ENCODE measurements at regions not wholly inside any gene's neighbourhood (a gene's known extent, or its start where the extent isn't known, plus 50 kb on each side); places are given as distances from the start of the nearest gene placed in this dataset.
A peak's percentile ranks its signal among the peaks of the same experiment; 100 is the strongest.

DNA sequence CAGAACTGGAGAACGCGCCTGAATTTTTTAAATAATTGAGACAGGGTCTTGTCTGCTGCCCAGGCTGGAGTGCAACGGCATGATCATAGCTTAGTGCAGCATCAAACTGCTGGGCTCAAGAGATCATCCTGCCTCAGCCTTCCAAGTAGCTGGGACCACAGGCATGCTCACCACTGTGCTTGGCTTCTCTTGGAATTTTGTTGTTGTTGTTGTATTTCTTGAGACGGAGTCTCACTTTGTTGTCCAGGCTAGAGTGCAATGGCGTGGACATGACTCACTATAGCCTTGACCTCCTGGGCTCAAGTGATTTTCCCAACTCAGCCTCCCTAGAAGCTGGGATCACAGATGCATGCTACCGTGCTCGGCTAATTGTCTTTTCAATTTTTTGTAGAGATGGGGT is 58.4 kb upstream of the DAB2IP start:
- Mint-ChIP-seq H3K9me3 (peaks cover 15% of the 10 kb centered on the region), H3K27me3 (ENCODE audit: insufficient read depth) (peaks cover 49% of the 10 kb centered on the region)

DNA sequence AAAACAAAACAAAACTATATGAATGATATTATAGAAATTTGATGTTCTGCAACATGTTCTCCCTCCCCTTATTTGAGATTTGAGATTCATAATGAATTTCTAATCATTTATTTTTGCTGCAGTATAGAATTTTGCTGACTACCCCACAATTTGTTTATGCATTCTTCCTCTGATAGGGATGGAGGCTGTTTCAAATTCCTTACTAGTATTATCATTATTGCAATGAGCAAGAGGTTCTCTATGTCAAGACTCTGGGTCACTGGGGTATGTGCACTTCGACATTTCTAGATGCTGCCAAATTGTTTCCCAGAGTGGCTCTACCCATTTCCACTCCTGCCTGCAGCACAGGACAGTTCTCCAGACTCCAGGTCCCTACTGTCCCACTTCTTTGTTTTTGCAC is 54.9 kb upstream of the DAB2IP start:
- WGBS, 2 experiments (ENCODE audit: insufficient coverage in 1 of 2, insufficient read length in 1 of 2), result 89 to 100% methylated on average over 1 of the region's 1 CpG
- peaks cover 4% of the 10 kb centered on the region for H3K4me1 Mint-ChIP-seq
- Histone ChIP-seq H3K9ac (ENCODE audit: extremely low read depth, low read length, poor library complexity, severe bottlenecking) (no peak overlapping the region), H3K27me3 (ENCODE audit: control insufficient read depth, insufficient read depth, low read length, poor library complexity, severe bottlenecking) (peaks cover 13% of the 10 kb centered on the region), H3K36me3 (ENCODE audit: control insufficient read depth, insufficient read depth, low read length) (no peaks in the 10 kb centered on the region), H3K4me3 (ENCODE audit: low read length) (no peak overlapping the region), H3K9me3 (ENCODE audit: control insufficient read depth, low read length) (peaks cover 13% of the 10 kb centered on the region), H3K4me1 (ENCODE audit: control insufficient read depth, insufficient read depth, low read length) (peaks cover 11% of the 10 kb centered on the region), H3K27ac (ENCODE audit: low read depth, low read length) (no peak overlapping the region)
- H3K36me3 Mint-ChIP-seq (ENCODE audit: low read depth), result no peaks in the 10 kb centered on the region
- H3K27ac Mint-ChIP-seq, result no peak overlapping the region
- TF ChIP-seq, protein P1, sequence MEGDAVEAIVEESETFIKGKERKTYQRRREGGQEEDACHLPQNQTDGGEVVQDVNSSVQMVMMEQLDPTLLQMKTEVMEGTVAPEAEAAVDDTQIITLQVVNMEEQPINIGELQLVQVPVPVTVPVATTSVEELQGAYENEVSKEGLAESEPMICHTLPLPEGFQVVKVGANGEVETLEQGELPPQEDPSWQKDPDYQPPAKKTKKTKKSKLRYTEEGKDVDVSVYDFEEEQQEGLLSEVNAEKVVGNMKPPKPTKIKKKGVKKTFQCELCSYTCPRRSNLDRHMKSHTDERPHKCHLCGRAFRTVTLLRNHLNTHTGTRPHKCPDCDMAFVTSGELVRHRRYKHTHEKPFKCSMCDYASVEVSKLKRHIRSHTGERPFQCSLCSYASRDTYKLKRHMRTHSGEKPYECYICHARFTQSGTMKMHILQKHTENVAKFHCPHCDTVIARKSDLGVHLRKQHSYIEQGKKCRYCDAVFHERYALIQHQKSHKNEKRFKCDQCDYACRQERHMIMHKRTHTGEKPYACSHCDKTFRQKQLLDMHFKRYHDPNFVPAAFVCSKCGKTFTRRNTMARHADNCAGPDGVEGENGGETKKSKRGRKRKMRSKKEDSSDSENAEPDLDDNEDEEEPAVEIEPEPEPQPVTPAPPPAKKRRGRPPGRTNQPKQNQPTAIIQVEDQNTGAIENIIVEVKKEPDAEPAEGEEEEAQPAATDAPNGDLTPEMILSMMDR (conservative IDR thresholded peaks at IDR 0.05), result no peak
- H3K9me3 Mint-ChIP-seq, result peaks cover 15% of the 10 kb centered on the region
- peaks cover 37% of the 10 kb centered on the region for H3K27me3 Mint-ChIP-seq (ENCODE audit: insufficient read depth)
- H3K4me3 Mint-ChIP-seq, result no peak overlapping the region
- DNase-seq, result no peak

More for the DNA sequence above, 58.4 kb upstream of the DAB2IP start:
- Histone ChIP-seq H3K27ac (ENCODE audit: low read depth, low read length) (no peak overlapping the region), H3K4me1 (ENCODE audit: control insufficient read depth, insufficient read depth, low read length) (peaks cover 6% of the 10 kb centered on the region), H3K9ac (ENCODE audit: extremely low read depth, low read length, poor library complexity, severe bottlenecking) (no peak overlapping the region), H3K36me3 (ENCODE audit: control insufficient read depth, insufficient read depth, low read length) (no peaks in the 10 kb centered on the region), H3K4me3 (ENCODE audit: low read length) (no peak overlapping the region), H3K27me3 (ENCODE audit: control insufficient read depth, insufficient read depth, low read length, poor library complexity, severe bottlenecking) (peaks cover 23% of the 10 kb centered on the region), H3K9me3 (ENCODE audit: control insufficient read depth, low read length) (peaks cover 13% of the 10 kb centered on the region)
- Mint-ChIP-seq H3K4me1 (no peaks in the 10 kb centered on the region), H3K36me3 (ENCODE audit: low read depth) (no peaks in the 10 kb centered on the region), H3K27ac (no peak overlapping the region), H3K4me3 (no peak overlapping the region)
- 92% methylated on average over 3 to 7 of the region's 7 CpGs for WGBS, 2 experiments (ENCODE audit: insufficient coverage in 1 of 2, insufficient read length in 1 of 2)
- TF ChIP-seq, protein P1 (conservative IDR thresholded peaks at IDR 0.05), result no peak
- no peak for DNase-seq

DNA sequence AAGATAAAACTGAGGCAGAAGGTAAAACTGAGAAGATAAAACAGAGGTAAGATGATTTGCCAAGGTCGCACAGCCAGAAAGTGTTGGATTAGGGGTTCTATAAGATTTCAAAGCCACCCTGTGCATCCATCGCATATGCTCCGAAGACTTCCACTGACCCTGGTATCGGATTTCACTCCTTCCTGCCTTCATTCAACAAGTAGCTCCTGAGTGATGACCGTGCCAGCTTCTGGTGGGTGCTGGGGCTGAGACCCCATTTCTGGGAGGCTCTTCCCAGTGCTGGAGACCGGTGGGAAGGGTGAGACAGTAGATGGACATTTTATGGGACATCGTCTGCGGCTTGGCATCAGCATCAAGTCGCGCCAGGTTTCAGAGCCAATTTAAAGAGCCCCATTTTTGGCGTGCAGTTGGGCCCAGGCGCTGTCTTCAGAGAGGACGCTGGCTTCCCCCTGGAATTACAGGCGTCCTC is 53.7 kb upstream of the DAB2IP start:
- Mint-ChIP-seq H3K27ac (peak overlapping the region; percentile 92), H3K27me3 (ENCODE audit: insufficient read depth) (peaks cover 37% of the 10 kb centered on the region), H3K9me3 (peaks cover 15% of the 10 kb centered on the region), H3K36me3 (ENCODE audit: low read depth) (no peaks in the 10 kb centered on the region), H3K4me3 (peak overlapping the region; percentile 66), H3K4me1 (peaks cover 4% of the 10 kb centered on the region)
- DNase-seq, result no peak
- H3K9me3 ChIP-seq (ENCODE audit: control insufficient read depth, low read length), result peaks cover 13% of the 10 kb centered on the region
- peaks cover 11% of the 10 kb centered on the region for H3K4me1 ChIP-seq (ENCODE audit: control insufficient read depth, insufficient read depth, low read length)
- H3K36me3 ChIP-seq (ENCODE audit: control insufficient read depth, insufficient read depth, low read length), result no peaks in the 10 kb centered on the region
- H3K27ac ChIP-seq (ENCODE audit: low read depth, low read length), result peak overlapping the region; percentile 12
- H3K9ac ChIP-seq (ENCODE audit: extremely low read depth, low read length, poor library complexity, severe bottlenecking), result peak overlapping the region; percentile 50
- TF ChIP-seq, protein P1 (conservative IDR thresholded peaks at IDR 0.05), result no peak
- WGBS, 2 experiments (ENCODE audit: insufficient coverage in 1 of 2, insufficient read length in 1 of 2), result 21 to 25% methylated on average over 8 to 14 of the region's 14 CpGs
- H3K27me3 ChIP-seq (ENCODE audit: control insufficient read depth, insufficient read depth, low read length, poor library complexity, severe bottlenecking), result peaks cover 13% of the 10 kb centered on the region
- peak overlapping the region; percentile 77 for H3K4me3 ChIP-seq (ENCODE audit: low read length)
